ENCODE measurements at regions not wholly inside any gene's neighbourhood (a gene's known extent, or its start where the extent isn't known, plus 50 kb on each side); places are given as distances from the start of the nearest gene placed in this dataset.

DNA sequence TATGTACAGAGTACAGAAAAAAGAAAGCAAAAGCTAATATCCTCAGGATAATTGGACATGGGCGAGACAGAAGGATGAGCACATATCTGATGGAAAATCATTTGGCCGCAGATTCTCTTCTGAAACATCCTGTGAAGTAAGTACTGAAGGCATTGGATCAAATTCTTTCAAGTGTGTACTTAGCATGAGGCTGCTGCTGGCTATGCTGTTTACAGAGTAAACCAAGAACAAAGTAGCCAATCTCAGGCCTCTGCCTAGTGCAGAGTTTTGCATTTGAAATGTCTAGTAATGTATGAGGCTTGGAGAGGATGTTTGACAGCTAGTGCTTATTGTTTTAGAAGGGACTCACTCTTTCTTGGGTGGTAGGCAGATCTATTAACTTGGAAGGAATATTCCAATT is 128.5 kb downstream of the MAGEC2 start:
- Histone ChIP-seq H3K27ac (ENCODE audit: low read depth, low read length, poor library complexity, severe bottlenecking) (no peak overlapping the region), H3K79me2 (ENCODE audit: insufficient read depth, low read depth, low read length) (no peaks in the 10 kb centered on the region), H3K4me2 (ENCODE audit: low read length) (no peak overlapping the region), H4K20me1 (ENCODE audit: insufficient read depth, low read length) (no peaks in the 10 kb centered on the region), H2AFZ (ENCODE audit: low read length) (no peak overlapping the region), H3K4me3 (ENCODE audit: low read depth, low read length, poor library complexity, severe bottlenecking) (no peak overlapping the region), H3K4me1 (ENCODE audit: insufficient read depth, low read length, poor library complexity, severe bottlenecking) (no peaks in the 10 kb centered on the region), H3K9me2 (ENCODE audit: insufficient read depth, low read length) (no peaks in the 10 kb centered on the region), H3K9me3 (ENCODE audit: low read length) (no peaks in the 10 kb centered on the region), H3K36me3 (ENCODE audit: insufficient read depth, low read length) (no peaks in the 10 kb centered on the region)
- POLR2A ChIA-PET, result no interaction called here
- TF ChIP-seq, protein P1, sequence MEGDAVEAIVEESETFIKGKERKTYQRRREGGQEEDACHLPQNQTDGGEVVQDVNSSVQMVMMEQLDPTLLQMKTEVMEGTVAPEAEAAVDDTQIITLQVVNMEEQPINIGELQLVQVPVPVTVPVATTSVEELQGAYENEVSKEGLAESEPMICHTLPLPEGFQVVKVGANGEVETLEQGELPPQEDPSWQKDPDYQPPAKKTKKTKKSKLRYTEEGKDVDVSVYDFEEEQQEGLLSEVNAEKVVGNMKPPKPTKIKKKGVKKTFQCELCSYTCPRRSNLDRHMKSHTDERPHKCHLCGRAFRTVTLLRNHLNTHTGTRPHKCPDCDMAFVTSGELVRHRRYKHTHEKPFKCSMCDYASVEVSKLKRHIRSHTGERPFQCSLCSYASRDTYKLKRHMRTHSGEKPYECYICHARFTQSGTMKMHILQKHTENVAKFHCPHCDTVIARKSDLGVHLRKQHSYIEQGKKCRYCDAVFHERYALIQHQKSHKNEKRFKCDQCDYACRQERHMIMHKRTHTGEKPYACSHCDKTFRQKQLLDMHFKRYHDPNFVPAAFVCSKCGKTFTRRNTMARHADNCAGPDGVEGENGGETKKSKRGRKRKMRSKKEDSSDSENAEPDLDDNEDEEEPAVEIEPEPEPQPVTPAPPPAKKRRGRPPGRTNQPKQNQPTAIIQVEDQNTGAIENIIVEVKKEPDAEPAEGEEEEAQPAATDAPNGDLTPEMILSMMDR (conservative IDR thresholded peaks at IDR 0.05; ENCODE audit: low read length), result no peak
- TF ChIP-seq EZH2phosphoT487 (IDR thresholded peaks at IDR 0.05; ENCODE audit: borderline replicate concordance, low read depth, low read length), result no peak
- BruUV-seq (replicated peaks), result no TSS peak
- intact Hi-C loops (cut with micrococcal nuclease; ENCODE audit: unreplicated experiment), result no loop called here
- CTCF ChIA-PET (ENCODE audit: unreplicated experiment), result no interaction called here
- no peak for DNase-seq (ENCODE audit: low spot score)

DNA sequence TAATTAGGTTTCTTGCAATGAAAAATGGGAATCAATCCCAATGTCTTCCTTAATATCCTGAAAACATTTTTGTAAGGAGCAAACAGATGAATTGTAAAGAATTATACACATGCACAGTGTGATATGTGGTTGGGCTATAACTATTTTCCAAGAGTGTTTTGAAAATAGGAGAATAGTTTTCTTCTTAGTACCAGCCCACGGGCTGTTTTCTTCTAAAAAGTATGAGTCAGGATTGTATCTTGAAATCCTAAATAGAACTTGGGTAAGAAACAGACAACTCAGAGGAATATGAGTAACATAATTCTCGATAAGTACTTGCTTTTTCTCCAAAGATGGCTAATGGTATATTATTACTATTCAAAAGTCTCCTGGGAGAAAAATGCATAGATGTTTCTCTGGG is 136.7 kb downstream of the MAGEC2 start:
- Histone ChIP-seq H2AFZ (ENCODE audit: low read length) (no peak overlapping the region), H3K9me3 (ENCODE audit: low read length) (no peaks in the 10 kb centered on the region), H3K4me2 (ENCODE audit: low read length) (no peak overlapping the region), H4K20me1 (ENCODE audit: insufficient read depth, low read length) (no peaks in the 10 kb centered on the region), H3K79me2 (ENCODE audit: insufficient read depth, low read depth, low read length) (no peaks in the 10 kb centered on the region), H3K4me1 (ENCODE audit: insufficient read depth, low read length, poor library complexity, severe bottlenecking) (no peaks in the 10 kb centered on the region), H3K27ac (ENCODE audit: low read depth, low read length, poor library complexity, severe bottlenecking) (no peak overlapping the region), H3K9me2 (ENCODE audit: insufficient read depth, low read length) (no peaks in the 10 kb centered on the region), H3K4me3 (ENCODE audit: low read depth, low read length, poor library complexity, severe bottlenecking) (no peak overlapping the region), H3K36me3 (ENCODE audit: insufficient read depth, low read length) (no peaks in the 10 kb centered on the region)
- BruUV-seq (replicated peaks), result no TSS peak
- intact Hi-C loops (cut with micrococcal nuclease; ENCODE audit: unreplicated experiment), result no loop called here
- TF ChIP-seq, protein P1 (conservative IDR thresholded peaks at IDR 0.05; ENCODE audit: low read length), result no peak
- no peak for TF ChIP-seq EZH2phosphoT487 (IDR thresholded peaks at IDR 0.05; ENCODE audit: borderline replicate concordance, low read depth, low read length)
- DNase-seq (ENCODE audit: low spot score), result no peak
- CTCF ChIA-PET (ENCODE audit: unreplicated experiment), result no interaction called here
- POLR2A ChIA-PET, result no interaction called here

DNA sequence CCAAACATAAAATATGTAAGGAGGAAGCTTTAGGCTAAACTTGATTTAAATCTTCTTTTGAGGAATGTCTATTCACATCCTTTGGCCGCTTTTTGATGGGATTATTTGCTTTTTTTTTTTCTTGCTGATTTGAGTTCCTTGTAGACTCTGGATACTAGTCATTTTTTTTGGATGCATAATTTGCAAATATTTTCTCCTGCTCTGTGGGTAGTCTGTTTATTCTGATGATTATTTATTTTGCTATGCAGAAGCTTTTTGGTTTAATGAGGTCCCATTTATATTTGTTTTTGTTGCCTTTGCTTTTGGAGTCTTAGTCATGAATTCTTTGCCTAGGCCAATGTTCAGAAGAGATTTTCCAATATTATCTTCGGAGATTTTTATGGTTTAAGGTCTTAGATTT is 144.9 kb downstream of the MAGEC2 start:
- no TSS peak for BruUV-seq (replicated peaks)
- POLR2A ChIA-PET, result no interaction called here
- H3K9me3 ChIP-seq (ENCODE audit: low read length), result no peaks in the 10 kb centered on the region
- TF ChIP-seq, protein P1 (conservative IDR thresholded peaks at IDR 0.05; ENCODE audit: low read length), result no peak
- TF ChIP-seq EZH2phosphoT487 (IDR thresholded peaks at IDR 0.05; ENCODE audit: borderline replicate concordance, low read depth, low read length), result no peak
- no peaks in the 10 kb centered on the region for H3K4me1 ChIP-seq (ENCODE audit: insufficient read depth, low read length, poor library complexity, severe bottlenecking)
- intact Hi-C loops (cut with micrococcal nuclease; ENCODE audit: unreplicated experiment), result no loop called here
- no peak for DNase-seq (ENCODE audit: low spot score)
- H3K79me2 ChIP-seq (ENCODE audit: insufficient read depth, low read depth, low read length), result no peaks in the 10 kb centered on the region
- no peak overlapping the region for H3K4me3 ChIP-seq (ENCODE audit: low read depth, low read length, poor library complexity, severe bottlenecking)
- no peak overlapping the region for H3K4me2 ChIP-seq (ENCODE audit: low read length)
- no peaks in the 10 kb centered on the region for H3K9me2 ChIP-seq (ENCODE audit: insufficient read depth, low read length)
- CTCF ChIA-PET (ENCODE audit: unreplicated experiment), result no interaction called here
- H3K27ac ChIP-seq (ENCODE audit: low read depth, low read length, poor library complexity, severe bottlenecking), result no peak overlapping the region
- H4K20me1 ChIP-seq (ENCODE audit: insufficient read depth, low read length), result no peaks in the 10 kb centered on the region
- H3K36me3 ChIP-seq (ENCODE audit: insufficient read depth, low read length), result no peaks in the 10 kb centered on the region
- H2AFZ ChIP-seq (ENCODE audit: low read length), result no peak overlapping the region
